ENCODE measurements at regions not wholly inside any gene's neighbourhood (a gene's known extent, or its start where the extent isn't known, plus 50 kb on each side); places are given as distances from the start of the nearest gene placed in this dataset.

DNA sequence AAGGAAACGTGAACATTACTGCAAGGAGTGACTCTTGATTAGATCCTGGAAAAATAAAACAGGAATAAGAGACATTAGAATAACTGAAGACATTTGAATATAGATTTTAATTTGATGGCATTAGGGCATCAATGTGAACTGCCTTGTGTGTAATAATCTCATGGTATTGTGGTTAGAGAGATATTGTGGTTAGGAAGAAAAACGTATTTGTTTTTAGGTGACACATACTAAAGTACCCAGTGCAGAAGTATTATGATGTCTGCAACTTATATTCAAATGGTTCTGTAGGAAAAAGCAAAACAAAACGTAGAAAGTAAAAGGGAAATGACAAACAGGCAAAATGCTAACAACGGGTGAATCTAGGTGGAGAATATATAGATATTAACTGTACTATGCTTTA is 65.9 kb upstream of the OGFRL1 start:
- TF ChIP-seq CTCF (conservative IDR thresholded peaks at IDR 0.05; ENCODE audit: low read depth, low read length) (no peak), EZH2 (IDR thresholded peaks at IDR 0.05; ENCODE audit: low read length, unreplicated experiment) (no peak)
